8988T (cell line): ENCODE measurements at regions not wholly inside any gene's neighbourhood (a gene's known extent, or its start where the extent isn't known, plus 50 kb on each side); places are given as distances from the start of the nearest gene placed in this dataset.

Experiments
- DNase-seq: peaks from one replicate; pipeline ENCODE4 v3.0.0; 2011

DNA sequence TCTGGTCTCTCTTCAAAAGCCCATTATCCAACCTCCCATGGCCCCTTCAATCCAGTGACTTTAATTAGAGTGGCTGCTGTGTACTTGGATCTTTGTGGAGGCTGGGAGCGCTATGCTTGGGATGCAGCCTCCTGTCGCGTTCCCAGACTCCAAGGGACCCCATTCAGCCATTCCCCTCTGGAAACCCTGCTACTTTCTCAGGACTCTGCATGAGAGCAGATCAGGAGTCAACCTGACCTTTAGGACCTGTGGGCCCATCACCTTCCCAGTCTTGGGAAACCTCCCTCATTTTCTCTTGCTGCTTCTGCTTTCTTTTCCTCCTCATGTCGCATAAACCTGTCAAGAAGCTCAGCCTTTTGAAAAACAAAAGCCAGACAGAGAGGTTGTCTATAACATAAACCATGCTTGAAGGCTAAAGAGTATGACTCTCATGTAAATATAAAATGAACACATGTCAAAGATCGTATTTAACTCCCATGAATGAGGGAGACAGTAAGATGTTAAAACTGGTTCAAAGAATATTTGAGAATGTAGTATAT lies 143.1 kb upstream of the PELI1 start:
- DNase-seq, result no peak

DNA sequence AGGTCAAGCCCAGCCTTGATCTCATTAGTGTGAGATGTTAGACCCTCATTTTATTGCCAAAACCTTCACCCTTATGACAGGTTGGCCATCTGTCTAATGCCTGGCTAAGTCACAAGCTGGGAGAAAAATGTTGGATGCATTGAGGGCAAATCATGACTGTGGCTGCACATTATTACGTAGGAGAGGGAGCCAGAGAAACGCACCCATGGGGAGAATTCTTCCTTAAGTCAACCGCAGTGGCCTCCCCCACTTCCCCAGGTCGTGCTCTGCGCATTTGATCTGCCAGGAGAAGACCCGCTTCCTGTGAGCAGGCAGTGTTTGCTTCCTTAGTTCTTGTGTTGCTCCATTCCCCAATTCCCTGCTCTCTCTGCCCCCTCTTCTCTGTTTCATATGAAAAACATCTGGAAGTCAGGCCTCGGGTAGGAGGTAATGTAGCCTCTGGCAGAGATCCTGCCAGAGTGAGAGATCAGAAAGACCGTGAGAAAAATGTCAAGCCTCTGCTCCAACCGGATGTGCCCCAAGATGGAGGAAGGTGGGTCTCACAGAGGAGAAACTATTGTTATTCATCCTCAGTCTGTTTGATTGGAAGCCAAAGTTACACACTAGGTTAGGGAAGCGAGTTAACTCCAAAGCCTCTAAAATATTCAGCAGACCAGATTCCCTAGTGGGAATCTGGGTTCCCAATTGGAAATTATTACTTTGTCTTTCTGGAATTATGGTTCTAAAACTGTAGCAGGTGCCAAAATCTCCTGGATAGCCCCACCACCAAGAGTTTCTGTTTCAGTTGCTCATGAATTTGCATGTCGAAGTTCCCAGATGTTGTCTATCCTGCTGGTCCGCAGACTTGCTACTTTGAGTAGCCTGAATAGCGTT lies 144.3 kb upstream of the PELI1 start:
- no peak for DNase-seq

- no peak for DNase-seq
Measured at GRCh38 chr2:64289251-64289650, 145.0 kb upstream of the PELI1 start.

DNA sequence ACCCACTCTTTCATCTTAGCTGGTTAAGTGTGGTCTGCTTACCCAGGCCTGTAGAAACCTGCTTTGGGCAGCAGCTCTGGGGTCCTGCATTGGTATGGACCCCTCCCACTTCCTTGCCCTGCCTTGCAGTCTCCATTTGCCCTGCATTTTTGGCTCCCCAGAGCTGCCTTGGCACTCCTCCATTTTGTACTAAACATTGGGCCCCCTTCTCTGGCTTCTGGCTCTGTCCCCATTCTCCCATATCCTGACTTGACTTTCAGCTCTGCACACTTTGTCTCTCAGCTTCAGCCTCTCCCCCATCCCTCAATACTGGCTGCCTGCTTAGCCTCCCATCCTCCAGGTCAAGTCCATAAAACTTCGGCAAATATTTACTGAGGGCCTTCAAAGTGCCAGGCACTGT lies 145.5 kb upstream of the PELI1 start:
- no peak for DNase-seq

- no peak for DNase-seq
Measured at GRCh38 chr2:64291181-64291580, 147.0 kb upstream of the PELI1 start.

- DNase-seq, result no peak
Measured at GRCh38 chr2:64295326-64296139, 151.3 kb upstream of the PELI1 start.

- no peak for DNase-seq
Measured at GRCh38 chr2:64296140-64296480, 151.9 kb upstream of the PELI1 start.

- no peak for DNase-seq
Measured at GRCh38 chr2:64296695-64297346, 152.6 kb upstream of the PELI1 start.

GRCh38 chr2:64298161-64298560 lies 153.9 kb upstream of the PELI1 start:
- no peak for DNase-seq

- DNase-seq, result no peak
Measured at GRCh38 chr2:64300066-64300465, 153.9 kb upstream of the LGALSL start.

- DNase-seq, result no peak
Measured at GRCh38 chr2:64303250-64303649, 150.7 kb upstream of the LGALSL start.

DNA sequence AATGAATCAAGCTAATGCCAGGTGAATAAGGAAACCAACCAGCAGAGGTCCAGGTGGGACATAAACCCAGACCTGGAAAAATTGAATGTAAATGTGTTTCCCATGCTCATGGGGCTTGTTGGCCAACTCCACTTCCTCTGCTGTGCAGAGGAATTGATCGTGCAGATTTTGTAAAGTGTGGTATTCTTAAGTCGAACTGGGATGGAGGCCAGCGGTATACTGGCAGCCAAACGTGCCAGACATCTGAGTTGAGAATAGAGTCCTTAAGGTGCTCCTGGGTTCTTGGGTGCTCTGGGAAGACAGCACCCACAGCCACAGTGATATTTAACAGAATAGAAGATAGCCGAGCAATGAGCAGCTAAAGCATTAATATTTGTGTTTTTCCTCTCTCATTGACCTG lies 146.5 kb upstream of the LGALSL start:
- DNase-seq, result no peak

DNA sequence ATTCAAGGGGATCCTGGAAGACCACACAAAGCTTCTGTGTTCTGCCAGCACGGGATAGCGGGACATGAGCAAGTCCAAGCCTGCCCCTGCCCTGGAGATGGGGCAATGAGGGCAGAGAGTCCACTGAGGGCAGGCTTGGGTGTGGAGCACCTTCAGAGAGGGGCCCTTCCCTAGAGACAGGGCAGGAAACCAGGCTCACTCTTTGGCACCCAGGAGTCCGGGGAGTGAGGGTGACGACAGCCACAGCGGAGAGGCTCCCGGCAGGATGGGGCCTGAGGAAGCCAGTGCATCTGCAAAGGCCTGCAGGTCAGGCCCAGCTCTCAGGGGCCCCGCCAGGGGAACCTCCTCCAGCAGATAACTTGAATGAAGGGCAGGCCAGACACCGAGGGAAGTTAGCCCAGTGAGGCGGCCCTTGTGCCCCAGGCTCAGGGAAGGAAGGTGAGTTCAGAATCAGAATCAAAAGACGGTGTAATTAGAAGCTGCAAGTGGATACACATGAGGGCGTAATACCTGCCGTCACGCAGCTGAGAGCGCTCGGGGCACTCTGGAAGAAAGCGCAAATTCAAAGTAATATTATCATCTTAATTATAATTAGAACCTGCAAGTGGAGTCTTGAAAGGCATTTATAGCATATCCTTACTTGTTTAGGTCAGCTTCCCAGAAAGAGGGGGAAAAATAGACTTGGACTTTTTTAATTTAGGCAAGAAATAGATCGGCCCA lies 142.6 kb upstream of the LGALSL start:
- DNase-seq, result no peak

DNA sequence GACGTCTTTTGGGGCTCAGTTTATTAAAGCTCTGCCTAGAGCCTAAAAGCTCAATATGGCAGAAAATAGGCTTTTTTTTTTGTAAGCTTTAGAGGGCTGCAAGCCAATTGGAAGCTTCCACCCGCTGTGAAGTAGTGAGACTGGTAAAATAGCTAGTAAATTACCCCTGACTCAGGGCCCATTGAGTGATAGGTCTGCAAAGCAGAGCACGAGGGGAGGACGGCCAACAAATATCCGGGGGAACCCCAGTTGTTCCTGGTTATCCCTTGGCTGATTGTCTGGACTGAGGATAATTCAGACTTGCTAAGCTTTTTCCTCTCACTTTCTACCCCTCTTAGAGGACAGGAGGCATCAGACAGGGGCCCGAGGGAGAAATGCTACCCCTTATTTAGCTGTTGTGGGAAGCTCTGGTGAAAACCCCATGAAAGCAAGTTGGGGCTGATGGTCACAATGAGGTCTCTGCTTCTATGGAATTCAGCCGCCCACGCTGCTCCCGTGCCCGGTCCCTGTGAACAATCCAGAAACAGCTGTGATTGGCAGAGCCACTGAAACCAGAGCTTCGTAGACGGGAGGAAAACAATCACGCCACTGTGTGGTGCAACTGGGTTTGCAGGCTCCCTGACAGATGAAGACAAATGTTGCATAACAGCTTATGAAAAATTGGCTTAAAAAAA lies 141.9 kb upstream of the LGALSL start:
- peak; percentile 32 for DNase-seq

DNA sequence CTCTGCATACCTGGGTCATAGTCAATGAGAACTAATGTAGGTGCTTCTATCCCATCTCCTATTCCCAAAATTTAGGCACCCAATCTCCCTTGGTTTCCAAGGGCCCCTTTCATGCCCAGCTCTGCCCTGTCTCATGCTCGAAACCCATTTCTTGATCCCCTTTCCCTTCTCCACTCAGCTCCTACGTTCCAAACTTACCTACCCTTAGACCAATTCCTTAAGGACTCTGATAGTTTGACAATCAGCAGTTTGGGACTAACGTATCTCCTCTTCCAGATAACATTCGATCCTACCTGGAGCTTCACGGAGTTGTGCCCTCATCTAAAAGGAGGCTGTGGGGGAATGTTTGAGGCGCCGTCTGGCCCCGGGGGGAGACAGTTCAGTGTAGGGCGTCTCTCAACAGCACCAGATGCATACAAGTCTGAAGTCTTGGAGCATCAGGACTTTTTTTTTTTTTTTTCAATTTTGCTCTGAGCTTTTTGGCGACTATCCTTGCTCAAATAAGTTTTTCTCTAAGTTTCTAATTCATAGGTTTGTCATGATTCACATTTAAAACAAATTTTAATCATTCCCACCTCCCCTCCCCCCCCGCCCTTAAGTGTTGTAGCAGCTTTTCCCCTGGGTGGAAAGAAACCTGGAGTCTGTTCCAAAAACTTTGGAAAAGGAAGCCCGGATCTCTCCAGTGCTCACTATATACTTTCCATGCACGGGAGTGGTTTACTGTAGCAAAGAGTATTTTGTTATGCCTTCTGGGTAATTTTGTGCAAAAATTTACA lies 141.2 kb upstream of the LGALSL start:
- DNase-seq, result no peak

GRCh38 chr2:64313398-64313723 lies 140.6 kb upstream of the LGALSL start:
- DNase-seq, result no peak

- no peak for DNase-seq
Measured at GRCh38 chr2:64315291-64315960, 138.5 kb upstream of the LGALSL start.

GRCh38 chr2:64317707-64318475 lies 136.1 kb upstream of the LGALSL start:
- DNase-seq, result no peak

DNA sequence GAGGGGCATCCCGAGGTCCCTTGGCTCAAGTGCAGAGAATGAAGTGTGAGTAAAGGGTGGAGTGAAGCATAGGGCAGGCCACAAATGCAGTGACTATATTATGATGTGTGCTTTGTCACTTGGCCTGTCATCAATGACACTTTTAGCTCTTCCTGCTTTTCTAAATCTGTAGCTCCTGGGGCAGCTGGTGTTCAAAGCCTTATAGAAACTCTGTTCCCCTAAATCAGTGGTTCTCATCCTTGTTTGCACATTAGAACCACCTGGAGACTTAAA lies 135.6 kb upstream of the LGALSL start:
- DNase-seq, result no peak

- DNase-seq, result no peak
Measured at GRCh38 chr2:64319896-64320295, 134.1 kb upstream of the LGALSL start.
